ENCODE measurements at regions not wholly inside any gene's neighbourhood (a gene's known extent, or its start where the extent isn't known, plus 50 kb on each side); places are given as distances from the start of the nearest gene placed in this dataset.

- TF ChIP-seq EZH2 (IDR thresholded peaks at IDR 0.05; ENCODE audit: insufficient read depth, poor library complexity, severe bottlenecking) (no peak), EZH2phosphoT487 (IDR thresholded peaks at IDR 0.05; ENCODE audit: insufficient read depth, low read depth) (no peak)
Observed at GRCh38 chr2:58427572-58428095, 186.5 kb upstream of the FANCL start.

All from GM23248 (cell line).